ENCODE measurements at regions not wholly inside any gene's neighbourhood (a gene's known extent, or its start where the extent isn't known, plus 50 kb on each side); places are given as distances from the start of the nearest gene placed in this dataset.

DNA sequence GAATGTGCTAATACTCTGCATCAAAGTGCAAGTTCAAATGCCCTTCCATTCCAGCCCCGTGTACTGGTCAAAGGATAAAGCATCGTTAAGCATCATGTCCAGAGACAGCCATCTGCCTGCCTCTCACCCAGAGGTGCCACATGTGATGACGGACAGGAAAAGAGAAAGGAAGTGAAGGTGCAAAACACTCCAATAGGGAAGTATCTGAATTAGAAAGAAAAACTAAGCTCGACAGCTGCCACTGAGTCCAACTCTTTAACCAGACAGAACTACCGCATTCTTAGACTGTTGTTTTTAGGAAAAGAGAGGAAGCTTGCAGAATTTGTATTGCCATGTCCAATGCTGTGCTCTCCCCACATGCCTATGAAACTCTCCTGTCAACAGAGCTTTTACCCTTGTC lies 465.0 kb upstream of the SOX5 start:
- Histone ChIP-seq H3K79me2 (no peaks in the 10 kb centered on the region), H2AFZ (no peak overlapping the region), H3K9ac (no peak overlapping the region), H3K4me2 (ENCODE audit: low read length) (no peak overlapping the region), H3K4me1 (no peaks in the 10 kb centered on the region), H3K27me3 (ENCODE audit: control insufficient read depth, insufficient read depth, low read length) (no peaks in the 10 kb centered on the region), H3K4me3 (ENCODE audit: low read depth, low read length) (no peak overlapping the region), H3K36me3 (ENCODE audit: control insufficient read depth, insufficient read depth, low read length) (no peaks in the 10 kb centered on the region), H3K9me3 (ENCODE audit: control insufficient read depth, low read length) (no peaks in the 10 kb centered on the region), H3K27ac (no peak overlapping the region)
- TF ChIP-seq, protein P1, sequence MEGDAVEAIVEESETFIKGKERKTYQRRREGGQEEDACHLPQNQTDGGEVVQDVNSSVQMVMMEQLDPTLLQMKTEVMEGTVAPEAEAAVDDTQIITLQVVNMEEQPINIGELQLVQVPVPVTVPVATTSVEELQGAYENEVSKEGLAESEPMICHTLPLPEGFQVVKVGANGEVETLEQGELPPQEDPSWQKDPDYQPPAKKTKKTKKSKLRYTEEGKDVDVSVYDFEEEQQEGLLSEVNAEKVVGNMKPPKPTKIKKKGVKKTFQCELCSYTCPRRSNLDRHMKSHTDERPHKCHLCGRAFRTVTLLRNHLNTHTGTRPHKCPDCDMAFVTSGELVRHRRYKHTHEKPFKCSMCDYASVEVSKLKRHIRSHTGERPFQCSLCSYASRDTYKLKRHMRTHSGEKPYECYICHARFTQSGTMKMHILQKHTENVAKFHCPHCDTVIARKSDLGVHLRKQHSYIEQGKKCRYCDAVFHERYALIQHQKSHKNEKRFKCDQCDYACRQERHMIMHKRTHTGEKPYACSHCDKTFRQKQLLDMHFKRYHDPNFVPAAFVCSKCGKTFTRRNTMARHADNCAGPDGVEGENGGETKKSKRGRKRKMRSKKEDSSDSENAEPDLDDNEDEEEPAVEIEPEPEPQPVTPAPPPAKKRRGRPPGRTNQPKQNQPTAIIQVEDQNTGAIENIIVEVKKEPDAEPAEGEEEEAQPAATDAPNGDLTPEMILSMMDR (IDR thresholded peaks at IDR 0.05): no peak

DNA sequence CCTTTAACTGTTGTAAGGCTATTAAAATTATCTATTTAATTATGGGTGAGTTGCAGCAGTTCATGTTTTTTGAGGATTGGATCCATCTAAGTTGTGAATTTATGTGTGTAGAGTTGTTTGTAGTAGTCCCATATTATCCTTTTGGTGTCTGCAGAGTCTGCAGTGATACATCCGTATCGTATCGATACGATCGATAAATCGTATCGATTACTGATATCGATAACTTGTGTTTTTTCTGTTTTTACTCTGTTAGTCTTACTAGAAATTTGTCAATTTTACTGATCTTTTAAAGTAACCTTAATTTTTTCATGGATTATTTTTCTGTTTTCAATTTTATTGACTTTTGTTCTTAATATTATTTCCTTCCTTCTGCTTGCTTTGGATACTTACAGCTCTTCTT lies 462.5 kb upstream of the SOX5 start:
- no peaks in the 10 kb centered on the region for H3K9me3 ChIP-seq (ENCODE audit: control insufficient read depth, low read length)
- no peaks in the 10 kb centered on the region for H3K79me2 ChIP-seq
- H3K36me3 ChIP-seq (ENCODE audit: control insufficient read depth, insufficient read depth, low read length): no peaks in the 10 kb centered on the region
- no peak overlapping the region for H3K27ac ChIP-seq
- H3K4me1 ChIP-seq: no peaks in the 10 kb centered on the region
- H3K4me2 ChIP-seq (ENCODE audit: low read length): no peak overlapping the region
- TF ChIP-seq, protein P1 (IDR thresholded peaks at IDR 0.05): no peak
- H3K9ac ChIP-seq: no peak overlapping the region
- H2AFZ ChIP-seq: no peak overlapping the region
- no peak overlapping the region for H3K4me3 ChIP-seq (ENCODE audit: low read depth, low read length)
- no peaks in the 10 kb centered on the region for H3K27me3 ChIP-seq (ENCODE audit: control insufficient read depth, insufficient read depth, low read length)

DNA sequence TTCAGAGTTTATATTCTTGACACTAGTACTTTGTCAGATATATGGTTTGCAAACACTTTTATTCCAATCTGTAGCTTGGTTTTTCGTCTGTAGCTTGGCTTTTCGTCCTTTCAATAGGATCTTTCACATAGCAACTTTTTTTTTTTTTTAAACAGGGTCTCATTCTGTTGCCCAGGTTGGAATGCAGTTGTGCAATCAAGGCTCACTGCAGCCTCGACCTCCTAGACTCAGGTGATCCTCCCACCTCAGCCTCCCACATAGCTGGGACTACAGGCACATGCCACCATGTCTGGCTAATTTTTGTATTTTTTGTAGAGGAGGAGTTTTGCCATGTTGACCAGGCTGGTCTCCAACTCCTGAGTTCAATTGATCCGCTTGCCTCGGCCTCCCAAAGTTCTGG lies 460.4 kb upstream of the SOX5 start:
- H3K36me3 ChIP-seq (ENCODE audit: control insufficient read depth, insufficient read depth, low read length): no peaks in the 10 kb centered on the region
- no peaks in the 10 kb centered on the region for H3K9me3 ChIP-seq (ENCODE audit: control insufficient read depth, low read length)
- no peak overlapping the region for H3K27ac ChIP-seq
- H3K4me3 ChIP-seq (ENCODE audit: low read depth, low read length): no peak overlapping the region
- no peaks in the 10 kb centered on the region for H3K4me1 ChIP-seq
- no peak overlapping the region for H2AFZ ChIP-seq
- H3K4me2 ChIP-seq (ENCODE audit: low read length): no peak overlapping the region
- H3K79me2 ChIP-seq: no peaks in the 10 kb centered on the region
- TF ChIP-seq, protein P1 (IDR thresholded peaks at IDR 0.05): no peak
- H3K27me3 ChIP-seq (ENCODE audit: control insufficient read depth, insufficient read depth, low read length): no peaks in the 10 kb centered on the region
- H3K9ac ChIP-seq: no peak overlapping the region

DNA sequence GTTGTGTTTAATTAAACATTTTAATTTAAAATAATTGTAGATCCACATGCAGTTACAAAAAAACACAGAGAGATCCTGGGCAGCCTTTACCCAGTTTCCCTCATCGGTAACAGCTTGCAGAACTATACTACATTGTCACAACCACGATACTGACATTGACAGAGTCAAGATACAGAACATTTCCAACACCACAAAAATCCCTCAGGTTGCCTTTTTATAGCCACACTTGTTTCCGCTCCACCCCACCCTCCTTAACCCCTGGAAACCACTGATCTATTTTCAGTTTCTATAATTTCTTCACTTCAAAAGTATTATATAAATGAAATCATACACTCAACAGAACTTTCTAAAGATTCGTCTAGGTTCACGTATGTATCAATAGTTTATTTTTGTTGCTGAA lies 458.8 kb upstream of the SOX5 start:
- no peaks in the 10 kb centered on the region for H3K27me3 ChIP-seq (ENCODE audit: control insufficient read depth, insufficient read depth, low read length)
- no peak overlapping the region for H2AFZ ChIP-seq
- no peaks in the 10 kb centered on the region for H3K9me3 ChIP-seq (ENCODE audit: control insufficient read depth, low read length)
- no peak overlapping the region for H3K4me3 ChIP-seq (ENCODE audit: low read depth, low read length)
- H3K27ac ChIP-seq: no peak overlapping the region
- no peaks in the 10 kb centered on the region for H3K4me1 ChIP-seq
- no peak overlapping the region for H3K9ac ChIP-seq
- no peaks in the 10 kb centered on the region for H3K79me2 ChIP-seq
- H3K36me3 ChIP-seq (ENCODE audit: control insufficient read depth, insufficient read depth, low read length): no peaks in the 10 kb centered on the region
- no peak overlapping the region for H3K4me2 ChIP-seq (ENCODE audit: low read length)
- TF ChIP-seq, protein P1 (IDR thresholded peaks at IDR 0.05): no peak

DNA sequence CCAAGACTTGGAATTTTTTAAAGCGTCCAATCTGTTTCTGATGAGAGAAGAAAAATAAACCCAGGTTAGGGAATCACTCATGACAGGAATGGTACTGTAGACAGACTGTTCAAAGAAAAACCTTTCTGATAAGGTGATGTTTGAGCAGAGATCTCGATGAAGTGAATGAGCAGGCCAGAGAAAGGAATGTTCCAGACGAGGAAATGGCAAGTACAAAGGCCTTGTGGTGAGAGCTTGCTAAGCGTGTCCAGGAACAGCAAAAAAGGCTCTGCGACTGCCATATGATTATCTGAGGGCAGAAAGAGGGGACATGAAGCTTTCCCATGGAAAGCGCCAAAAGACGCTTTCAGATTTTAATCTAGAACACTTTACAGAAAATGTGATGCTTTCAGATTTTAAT lies 458.4 kb upstream of the SOX5 start:
- Histone ChIP-seq H3K36me3 (ENCODE audit: control insufficient read depth, insufficient read depth, low read length) (no peaks in the 10 kb centered on the region), H3K9ac (no peak overlapping the region), H3K4me2 (ENCODE audit: low read length) (no peak overlapping the region), H3K27ac (no peak overlapping the region), H3K9me3 (ENCODE audit: control insufficient read depth, low read length) (no peaks in the 10 kb centered on the region), H3K79me2 (no peaks in the 10 kb centered on the region), H3K4me1 (no peaks in the 10 kb centered on the region), H3K4me3 (ENCODE audit: low read depth, low read length) (no peak overlapping the region), H2AFZ (no peak overlapping the region), H3K27me3 (ENCODE audit: control insufficient read depth, insufficient read depth, low read length) (no peaks in the 10 kb centered on the region)
- TF ChIP-seq, protein P1 (IDR thresholded peaks at IDR 0.05): no peak
